HuH-7.5 (cell line): ENCODE measurements at regions not wholly inside any gene's neighbourhood (a gene's known extent, or its start where the extent isn't known, plus 50 kb on each side); places are given as distances from the start of the nearest gene placed in this dataset.

ENCODE experiments used
- DNase-seq: peaks from one replicate; pipeline ENCODE4 v3.0.0; 2011; ENCODE audit warnings: low spot score

GRCh38 chr20:17858450-17859001 is 110.1 kb downstream of the SNX5 start:
- DNase-seq, result no peak

DNA sequence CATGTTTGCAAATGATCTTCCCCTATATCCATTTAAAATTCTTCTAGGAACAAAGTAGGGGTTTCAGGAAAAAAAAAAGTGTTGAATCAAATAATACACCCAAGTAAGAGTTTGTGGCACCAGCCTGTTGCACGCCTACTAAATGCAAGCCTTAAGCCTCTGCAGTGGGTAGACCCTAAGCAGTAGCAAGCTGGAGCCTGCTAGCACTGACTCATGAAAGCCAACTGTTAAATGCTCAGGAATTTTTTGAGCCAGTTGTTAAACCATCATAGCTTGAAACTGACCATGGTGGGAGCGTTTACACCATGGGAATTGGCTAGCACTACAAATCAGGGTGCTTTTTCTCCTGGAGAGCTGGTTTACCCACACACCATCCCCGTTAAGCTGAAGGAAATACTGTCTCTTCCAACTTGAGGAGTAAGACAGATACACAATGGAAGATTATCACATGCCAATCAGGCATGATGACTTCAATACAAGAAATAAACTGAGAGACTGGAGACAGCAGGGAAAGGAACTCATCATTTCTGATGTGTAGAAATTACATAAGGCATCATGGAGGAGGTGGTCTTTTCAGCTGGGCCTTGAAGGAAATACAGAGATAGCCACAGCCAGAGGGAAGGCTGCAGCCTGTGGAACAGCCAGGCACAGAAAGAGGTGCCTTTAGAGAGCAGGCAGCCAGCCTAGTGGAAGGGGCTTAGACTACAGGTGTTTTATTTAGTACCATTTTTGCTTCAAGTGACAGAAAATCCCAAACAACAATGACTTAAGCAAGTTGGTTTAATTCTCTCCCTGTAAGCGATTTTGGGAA is 110.8 kb downstream of the SNX5 start:
- no peak for DNase-seq

DNA sequence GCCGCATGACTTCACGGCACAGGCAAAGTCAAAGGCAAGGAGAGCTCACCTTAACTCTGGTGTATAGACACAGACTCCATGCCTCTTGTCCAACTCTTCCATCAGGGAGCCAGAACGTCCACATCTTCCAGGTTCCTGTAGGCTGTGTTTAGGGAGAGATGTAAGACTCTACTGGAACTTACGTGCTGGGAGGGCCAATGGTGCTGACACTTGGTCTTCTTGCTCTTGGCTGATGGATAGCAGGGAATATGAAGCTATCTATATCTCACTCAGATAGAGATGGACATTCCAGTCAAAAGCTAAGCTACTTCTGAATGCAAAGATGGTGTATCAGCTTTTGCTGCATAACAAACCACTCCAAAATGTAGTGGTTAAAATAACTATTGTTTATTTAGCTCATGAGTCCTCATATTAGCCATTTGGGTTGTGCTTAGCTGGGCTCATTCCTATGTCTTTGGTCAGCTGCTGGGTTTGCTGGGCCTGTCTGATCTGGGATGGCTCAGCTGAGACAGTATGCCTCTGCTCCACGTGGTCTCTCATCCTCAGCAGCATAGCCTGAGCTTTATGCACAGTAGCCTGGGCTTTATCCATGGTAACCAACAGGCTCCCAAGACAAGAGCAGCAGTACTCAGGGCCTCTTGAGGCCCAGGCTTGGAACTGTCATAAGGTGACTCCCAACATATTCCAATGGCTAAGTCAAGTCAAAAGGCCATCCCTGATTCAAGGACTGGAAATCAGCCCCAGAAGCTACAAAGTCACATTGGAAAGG is 111.6 kb downstream of the SNX5 start:
- DNase-seq, result no peak

- DNase-seq, result peak; percentile 91
Observed at GRCh38 chr20:17856024-17856564, 112.5 kb downstream of the SNX5 start.

- peak; percentile 79 for DNase-seq
Observed at GRCh38 chr20:17854307-17854903, 114.2 kb downstream of the SNX5 start.

DNA sequence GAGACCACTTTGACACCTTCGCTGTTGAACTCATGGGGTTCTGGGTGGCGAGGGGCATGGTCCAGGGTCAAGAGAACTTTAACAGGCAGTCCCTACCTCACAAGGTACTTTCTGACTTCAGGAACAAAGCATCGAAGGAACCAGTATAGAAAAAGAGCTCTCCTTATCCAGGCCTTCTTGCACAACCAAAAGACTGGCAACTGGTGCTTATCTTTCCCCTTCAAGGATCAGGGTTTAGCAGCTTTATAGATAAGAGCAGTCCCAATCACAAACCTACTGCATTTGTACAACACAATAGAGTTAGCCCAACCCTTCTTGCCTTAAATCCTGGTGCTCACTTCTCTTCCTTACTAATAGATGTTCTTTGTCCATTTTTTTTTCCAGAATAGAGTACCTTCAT is 116.3 kb downstream of the SNX5 start:
- no peak for DNase-seq

DNA sequence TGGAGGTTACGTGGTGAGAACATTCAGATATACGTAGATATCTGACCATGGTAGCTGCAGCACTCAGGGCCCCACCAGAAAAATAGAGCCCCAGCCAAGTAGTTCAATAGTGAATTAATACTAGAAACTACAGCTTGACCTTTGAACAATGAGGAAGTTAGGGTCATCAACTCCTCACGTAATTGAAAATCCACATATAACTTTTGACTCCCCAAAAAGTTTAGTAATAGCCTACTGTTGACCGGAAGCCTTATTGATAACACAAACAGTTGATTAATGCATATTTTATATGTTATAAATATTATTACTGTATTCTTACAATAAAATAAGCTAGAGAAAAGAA is 117.9 kb downstream of the SNX5 start:
- no peak for DNase-seq

DNA sequence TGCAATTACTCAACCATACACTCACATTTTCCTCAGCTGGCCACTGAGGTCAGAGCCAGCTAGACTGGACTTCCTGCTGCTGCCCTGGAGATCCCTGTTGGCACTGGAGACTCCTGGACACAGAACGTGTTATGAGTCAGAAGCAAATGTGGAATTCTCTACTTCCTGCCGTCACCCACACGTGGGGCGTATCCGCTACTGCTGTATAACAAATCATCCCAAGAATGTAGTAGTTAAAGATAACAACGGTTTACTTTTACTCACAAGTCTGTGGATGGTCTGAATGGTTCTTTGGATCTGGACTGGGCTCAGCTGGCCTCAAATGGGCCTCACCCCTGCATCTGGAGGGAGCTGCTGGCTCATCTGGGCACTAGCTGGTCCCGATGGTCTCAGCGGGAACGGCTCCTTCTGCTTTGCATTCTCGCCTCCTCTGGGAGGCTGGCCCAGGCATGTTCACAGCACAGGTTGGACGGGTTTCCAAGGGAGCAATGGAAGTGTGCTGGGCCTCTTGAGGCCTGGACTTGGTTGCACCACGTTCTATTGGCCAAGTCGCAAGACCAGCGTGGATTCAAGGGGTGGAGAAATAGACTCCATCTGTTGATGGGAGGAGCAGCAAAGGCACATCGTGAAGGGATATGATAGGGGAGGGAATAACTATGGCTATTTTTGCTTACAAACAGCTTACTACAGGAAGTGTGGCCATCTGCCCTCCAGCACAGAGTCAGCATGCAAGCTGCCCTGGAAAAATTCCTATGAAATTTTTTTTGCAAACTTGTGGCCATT is 118.5 kb downstream of the SNX5 start:
- DNase-seq, result no peak

- DNase-seq, result no peak
Observed at GRCh38 chr20:17849138-17849900, 119.3 kb downstream of the SNX5 start.

- no peak for DNase-seq
Observed at GRCh38 chr20:17848249-17849048, 120.1 kb downstream of the SNX5 start.

GRCh38 chr20:17845701-17846475 is 122.7 kb downstream of the SNX5 start:
- DNase-seq, result no peak

DNA sequence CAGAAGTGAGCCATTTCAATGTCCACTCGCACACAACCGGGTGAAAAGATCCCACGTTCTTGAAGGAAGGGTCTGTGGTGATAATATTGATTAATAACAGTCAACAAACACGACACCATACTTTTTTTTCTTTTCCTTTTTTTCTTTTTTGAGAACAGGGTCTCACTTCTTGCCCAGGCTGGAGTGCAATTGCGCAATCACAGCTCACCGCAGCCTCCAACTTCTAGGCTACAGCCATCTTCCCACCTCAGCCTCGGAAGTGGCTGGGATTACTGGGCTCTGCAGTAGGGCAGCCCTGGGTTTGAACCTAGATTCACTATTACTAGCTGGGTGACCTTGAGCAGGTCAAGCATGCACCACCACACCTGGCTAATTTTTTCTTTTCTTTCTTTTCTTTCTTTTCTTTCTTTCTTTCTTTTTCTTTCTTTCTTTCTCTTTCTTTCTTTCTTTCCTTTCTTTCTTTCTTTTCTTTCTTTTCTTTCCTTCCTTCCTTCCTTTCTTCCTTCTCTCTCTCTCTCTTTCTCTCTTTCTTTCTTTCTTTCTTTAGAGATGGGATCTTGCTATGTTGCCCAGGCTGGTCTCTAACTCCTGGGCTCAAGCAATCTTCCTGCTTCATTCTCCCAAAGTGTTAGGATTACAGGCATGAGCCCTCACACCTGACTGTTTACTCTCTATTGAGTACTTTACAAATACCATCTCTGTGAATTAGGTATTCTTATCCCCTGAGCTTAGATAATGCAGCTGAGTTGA is 123.9 kb downstream of the SNX5 start:
- DNase-seq, result no peak

GRCh38 chr20:17844133-17844429 is 124.5 kb downstream of the SNX5 start:
- no peak for DNase-seq

DNA sequence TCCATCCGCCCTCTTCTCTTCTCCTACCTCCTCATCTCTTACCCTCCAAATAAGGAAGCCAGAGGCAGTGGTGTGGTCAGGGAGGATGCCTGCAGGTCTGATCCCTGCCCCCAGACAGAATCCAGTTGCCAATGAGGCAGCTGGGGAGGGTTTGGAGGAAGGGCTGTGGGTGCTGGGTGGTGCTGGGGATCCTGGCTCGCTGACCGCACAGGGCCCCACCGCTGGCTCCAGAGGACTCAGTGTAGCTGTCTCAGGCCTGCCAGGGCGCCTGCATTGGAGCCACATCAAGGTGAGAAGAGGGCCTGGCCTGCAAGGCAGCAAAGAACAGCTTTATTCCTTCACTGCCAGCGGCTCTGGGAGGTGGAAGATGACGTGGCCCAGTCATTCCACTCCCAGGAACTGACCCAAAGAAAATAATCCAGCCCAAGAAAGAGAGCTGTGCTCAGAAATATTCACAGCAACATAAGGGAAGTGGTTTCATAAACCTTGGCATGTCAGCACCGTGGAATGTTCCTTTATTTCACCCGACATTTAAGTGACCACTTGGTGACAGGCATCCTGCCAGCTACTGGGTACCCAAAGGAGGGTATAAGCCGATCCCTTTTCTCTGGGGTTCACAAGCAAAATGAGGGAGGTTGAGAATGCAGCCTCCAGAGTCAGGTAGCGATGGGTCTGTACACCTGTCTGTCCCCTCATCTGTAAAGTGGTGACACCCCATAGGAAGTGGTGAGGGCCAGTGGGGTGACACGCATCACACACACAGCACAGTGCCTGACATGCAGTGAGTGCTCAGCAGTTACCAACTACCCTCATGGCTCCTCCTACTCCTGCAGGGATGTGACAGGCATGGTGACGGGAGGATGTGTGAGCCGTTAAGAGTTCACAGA is 125.1 kb downstream of the SNX5 start:
- DNase-seq, result no peak

DNA sequence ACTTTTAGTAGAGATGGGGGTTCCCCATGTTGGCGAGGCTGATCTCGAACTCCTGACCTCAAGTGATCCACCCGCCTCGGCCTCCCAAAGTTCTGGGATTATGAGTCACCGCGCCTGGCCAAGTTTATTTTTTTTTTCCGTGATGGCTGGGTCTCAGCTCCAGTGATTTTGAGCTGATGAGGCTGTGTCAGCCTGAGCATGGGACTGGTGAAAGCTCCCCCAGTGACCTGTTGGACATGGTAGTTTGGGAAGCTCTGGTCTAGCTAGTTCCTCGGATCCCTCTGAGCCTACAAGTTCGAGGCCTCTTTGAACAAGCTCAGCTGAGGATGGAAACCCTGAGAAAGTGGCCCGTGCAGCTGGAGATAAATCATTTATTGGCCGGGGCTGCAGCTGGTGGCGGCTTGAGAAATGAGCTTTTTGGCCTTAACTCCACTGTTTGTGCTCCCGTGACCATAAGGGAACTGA is 126.8 kb downstream of the SNX5 start:
- DNase-seq, result no peak

GRCh38 chr20:17840423-17840822 is 128.2 kb downstream of the SNX5 start:
- no peak for DNase-seq

- no peak for DNase-seq
Observed at GRCh38 chr20:17838921-17839320, 129.7 kb downstream of the SNX5 start.

DNA sequence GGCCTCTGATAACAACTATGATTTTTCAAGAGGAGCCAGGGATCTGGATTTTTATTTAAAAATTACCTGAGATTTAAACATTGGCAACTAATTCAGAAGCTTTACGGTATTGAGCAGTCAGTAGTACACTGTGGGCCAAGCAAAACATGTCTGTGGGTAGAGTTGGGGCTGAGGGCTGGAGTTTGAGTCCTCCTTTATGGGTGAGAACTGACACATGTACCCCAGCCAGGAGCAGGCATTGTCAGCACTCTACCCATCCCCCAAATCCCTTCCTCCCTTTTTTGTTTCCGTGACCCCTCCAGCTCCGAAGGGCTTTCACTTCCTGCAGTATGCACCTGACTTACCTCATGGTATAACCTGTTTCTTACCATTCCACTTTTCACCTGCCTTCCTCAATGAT is 131.4 kb downstream of the SNX5 start:
- no peak for DNase-seq
